ENCODE measurements at regions not wholly inside any gene's neighbourhood (a gene's known extent, or its start where the extent isn't known, plus 50 kb on each side); places are given as distances from the start of the nearest gene placed in this dataset.

DNA sequence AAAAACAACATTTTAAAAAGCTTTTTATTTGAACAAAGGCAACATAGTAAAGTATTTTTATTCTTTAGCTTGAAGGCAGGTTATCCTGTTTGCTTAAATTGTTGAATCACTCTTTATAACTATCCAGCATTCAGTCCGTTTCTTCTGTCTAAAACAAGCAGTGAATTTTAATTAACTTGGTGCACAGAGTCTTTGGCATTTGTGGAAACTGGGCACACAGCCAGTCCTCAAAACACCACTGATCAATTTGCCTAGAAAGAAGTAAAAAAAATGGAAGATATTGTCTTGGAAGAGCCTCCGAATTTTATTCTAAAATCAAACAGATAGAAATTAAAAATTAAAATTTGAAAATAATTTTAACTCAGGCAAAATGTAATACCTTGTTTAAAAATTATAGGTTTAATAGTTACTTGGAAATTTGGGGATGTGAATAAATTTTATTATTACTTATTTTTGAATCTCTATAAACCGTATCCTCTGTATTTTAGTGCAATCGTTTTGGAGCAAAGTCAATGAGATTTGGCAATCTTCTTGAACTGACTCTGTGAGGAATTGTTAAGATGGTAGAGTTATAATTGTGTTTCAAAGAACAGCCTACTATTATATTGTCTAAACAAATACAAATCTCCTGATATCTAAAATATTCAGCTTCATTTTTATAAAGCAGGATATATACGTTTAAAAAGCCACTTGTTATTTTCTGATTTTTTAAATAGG lies 927.0 kb downstream of the SLC16A7 start:
- no peak for ATAC-seq
- BruUV-seq (replicated peaks), result no TSS peak
- TF ChIP-seq, protein P1, sequence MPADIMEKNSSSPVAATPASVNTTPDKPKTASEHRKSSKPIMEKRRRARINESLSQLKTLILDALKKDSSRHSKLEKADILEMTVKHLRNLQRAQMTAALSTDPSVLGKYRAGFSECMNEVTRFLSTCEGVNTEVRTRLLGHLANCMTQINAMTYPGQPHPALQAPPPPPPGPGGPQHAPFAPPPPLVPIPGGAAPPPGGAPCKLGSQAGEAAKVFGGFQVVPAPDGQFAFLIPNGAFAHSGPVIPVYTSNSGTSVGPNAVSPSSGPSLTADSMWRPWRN (IDR thresholded peaks at IDR 0.05; ENCODE audit: low read depth), result no peak
- TF ChIP-seq ZNF398 (CRISPR knock-in tag; IDR thresholded peaks at IDR 0.05), result no peak
- TF ChIP-seq, protein P2, sequence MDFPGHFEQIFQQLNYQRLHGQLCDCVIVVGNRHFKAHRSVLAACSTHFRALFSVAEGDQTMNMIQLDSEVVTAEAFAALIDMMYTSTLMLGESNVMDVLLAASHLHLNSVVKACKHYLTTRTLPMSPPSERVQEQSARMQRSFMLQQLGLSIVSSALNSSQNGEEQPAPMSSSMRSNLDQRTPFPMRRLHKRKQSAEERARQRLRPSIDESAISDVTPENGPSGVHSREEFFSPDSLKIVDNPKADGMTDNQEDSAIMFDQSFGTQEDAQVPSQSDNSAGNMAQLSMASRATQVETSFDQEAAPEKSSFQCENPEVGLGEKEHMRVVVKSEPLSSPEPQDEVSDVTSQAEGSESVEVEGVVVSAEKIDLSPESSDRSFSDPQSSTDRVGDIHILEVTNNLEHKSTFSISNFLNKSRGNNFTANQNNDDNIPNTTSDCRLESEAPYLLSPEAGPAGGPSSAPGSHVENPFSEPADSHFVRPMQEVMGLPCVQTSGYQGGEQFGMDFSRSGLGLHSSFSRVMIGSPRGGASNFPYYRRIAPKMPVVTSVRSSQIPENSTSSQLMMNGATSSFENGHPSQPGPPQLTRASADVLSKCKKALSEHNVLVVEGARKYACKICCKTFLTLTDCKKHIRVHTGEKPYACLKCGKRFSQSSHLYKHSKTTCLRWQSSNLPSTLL (IDR thresholded peaks at IDR 0.05), result no peak
- no peak for TF ChIP-seq YY1 (IDR thresholded peaks at IDR 0.05; ENCODE audit: borderline replicate concordance in 1 of 3, control insufficient read depth in 1 of 3, extremely low read depth in 1 of 3, insufficient read depth in 3 of 3, insufficient read length in 1 of 3, insufficient replicate concordance in 2 of 3, low read depth in 1 of 3, low read length in 2 of 3)
- TF ChIP-seq SPI1 (IDR thresholded peaks at IDR 0.05; ENCODE audit: borderline replicate concordance, low read depth, low read length), result no peak
- TF ChIP-seq EZH2 (IDR thresholded peaks at IDR 0.05; ENCODE audit: borderline replicate concordance, low read depth, low read length), result no peak
- no peak for TF ChIP-seq FOXM1 (IDR thresholded peaks at IDR 0.05; ENCODE audit: low read depth)
- TF ChIP-seq FOXM1 (CRISPR knock-in tag; IDR thresholded peaks at IDR 0.05; ENCODE audit: low read depth), result no peak
- no peak for TF ChIP-seq ZNF449 (CRISPR knock-in tag; IDR thresholded peaks at IDR 0.05)
- no peak for TF ChIP-seq NR4A1 (CRISPR knock-in tag; IDR thresholded peaks at IDR 0.05)
- TF ChIP-seq NR4A1 (tag; IDR thresholded peaks at IDR 0.05), result no peak
- TF ChIP-seq HDAC2 (IDR thresholded peaks at IDR 0.05), result no peak
- TF ChIP-seq ZBTB8A (IDR thresholded peaks at IDR 0.05; ENCODE audit: partially characterized antibody), result no peak
- no peak for TF ChIP-seq ZBTB43 (CRISPR knock-in tag; IDR thresholded peaks at IDR 0.05)
- Histone ChIP-seq H3K27ac (ENCODE audit: extremely low read depth, low read depth, low read length) (no peak overlapping the region), H3K4me3 (no peak overlapping the region), H3K4me2 (ENCODE audit: insufficient read depth, low read length) (no peak overlapping the region), H3K36me3 (ENCODE audit: control insufficient read depth, insufficient read depth, low read length) (no peaks in the 10 kb centered on the region), H3K9me1 (ENCODE audit: control insufficient read depth, insufficient read depth, low read length) (no peaks in the 10 kb centered on the region), H4K20me1 (replicated peaks; ENCODE audit: control insufficient read depth, insufficient read depth, low read length) (no peaks in the 10 kb centered on the region), H2AFZ (ENCODE audit: low read depth, low read length) (no peak overlapping the region), H3K9ac (ENCODE audit: insufficient read depth in 1 of 2, low read depth in 2 of 2, low read length in 2 of 2) (no peak overlapping the region), H3K79me2 (ENCODE audit: control insufficient read depth, insufficient read depth, low read length) (no peaks in the 10 kb centered on the region), H3K4me1 (replicated peaks in 1 of 2; ENCODE audit: control insufficient read depth in 2 of 2, insufficient read depth in 2 of 2, low read length in 2 of 2) (no peaks in the 10 kb centered on the region), H3K9me3 (replicated peaks; ENCODE audit: control insufficient read depth, insufficient read depth, low read depth, low read length) (no peaks in the 10 kb centered on the region), H3K27me3 (ENCODE audit: control insufficient read depth in 2 of 2, insufficient read depth in 2 of 2, low read length in 2 of 2) (no peaks in the 10 kb centered on the region)
- no peak for DNase-seq (ENCODE audit: extremely low read depth in 1 of 4, low spot score in 3 of 4)
- POLR2A ChIA-PET, result no interaction called here
- no peak for FAIRE-seq
- in situ Hi-C loops (cut with MboI), result no loop called here
- 0% methylated on average over 5 of the region's 5 CpGs for WGBS (ENCODE audit: insufficient coverage, low coverage, missing lambda C conversion rate)
- intact Hi-C loops (cut with micrococcal nuclease), result no loop called here
- CTCF ChIA-PET (ENCODE audit: low intra/inter-chr PET ratio), result no interaction called here

Data from K562 (cell line).